Left ventricle myocardium superior (tissue), 1 donor: ENCODE measurements at regions not wholly inside any gene's neighbourhood (a gene's known extent, or its start where the extent isn't known, plus 50 kb on each side); places are given as distances from the start of the nearest gene placed in this dataset.
A peak's percentile ranks its signal among the peaks of the same experiment; 100 is the strongest.

Experiments used
- ATAC-seq: fragments of 200-7000 bp; cut with Tn5 transposase; one replicate; pipeline ENCODE4 v1.9.1; 2020; ENCODE audit warnings: mild to moderate bottlenecking, moderate library complexity
- DNase-seq: peaks from one replicate; pipeline ENCODE4 v3.0.0-alpha.2; 2020
- intact Hi-C: fragments of 100-400 bp; cut with micrococcal nuclease; formaldehyde crosslinking; loops from one replicate; pipeline ENCODE4 v1.11.0; 2022
- donor health status: DM: no; HTN: yes; CAD: no; lungs with severe emphysema.

GRCh38 chr16:13866073-13866472 lies 53.9 kb upstream of the ERCC4 start:
- intact Hi-C loops = no loop called here
- DNase-seq = peak; percentile 72
- ATAC-seq = peak; percentile 95
